ENCODE measurements at regions not wholly inside any gene's neighbourhood (a gene's known extent, or its start where the extent isn't known, plus 50 kb on each side); places are given as distances from the start of the nearest gene placed in this dataset.

- TF ChIP-seq CTCF (IDR thresholded peaks at IDR 0.05; ENCODE audit: low read depth, low read length, missing input control) (no peak), TAF1 (conservative IDR thresholded peaks at IDR 0.05) (no peak), REST (IDR thresholded peaks at IDR 0.05) (no peak), EGR1 (IDR thresholded peaks at IDR 0.05; ENCODE audit: low read depth in 2 of 2) (no peak), RAD21 (IDR thresholded peaks at IDR 0.05) (no peak), ATF3 (IDR thresholded peaks at IDR 0.05) (no peak), JUND (IDR thresholded peaks at IDR 0.05) (no peak), GABPA (IDR thresholded peaks at IDR 0.05 in 1 of 2, conservative IDR thresholded peaks at IDR 0.05 in 1 of 2) (no peak), YY1 (IDR thresholded peaks at IDR 0.05) (no peak), NR2F2 (IDR thresholded peaks at IDR 0.05) (no peak), FOXA1 (IDR thresholded peaks at IDR 0.05) (no peak), SP1 (IDR thresholded peaks at IDR 0.05) (no peak), ZBTB33 (IDR thresholded peaks at IDR 0.05) (no peak), MAX (IDR thresholded peaks at IDR 0.05) (no peak)
These were observed 308.7 kb upstream of the SORCS1 start for GRCh38 chr10:107473225-107473624.

All from liver (tissue), 3 donors.